ENCODE measurements at regions not wholly inside any gene's neighbourhood (a gene's known extent, or its start where the extent isn't known, plus 50 kb on each side); places are given as distances from the start of the nearest gene placed in this dataset.

- TF ChIP-seq ZNF274 (IDR thresholded peaks at IDR 0.05; ENCODE audit: low read depth, low read length): no peak
- no peak for TF ChIP-seq YY1 (IDR thresholded peaks at IDR 0.05; ENCODE audit: insufficient read depth, insufficient read length)
- no peak for TF ChIP-seq SUZ12 (IDR thresholded peaks at IDR 0.05; ENCODE audit: extremely low read depth, insufficient read depth, insufficient read length)
Measured at GRCh38 chr4:167715176-167715575, 377.2 kb upstream of the ANXA10 start.

GRCh38 chr4:167717495-167717894 is 374.8 kb upstream of the ANXA10 start:
- DNase-seq (ENCODE audit: low read depth, low spot score): no peak
- no peaks in the 10 kb centered on the region for H3K36me3 ChIP-seq (ENCODE audit: insufficient read depth, insufficient read length, low read length)
- TF ChIP-seq YY1 (IDR thresholded peaks at IDR 0.05; ENCODE audit: insufficient read depth, insufficient read length) (no peak), SUZ12 (IDR thresholded peaks at IDR 0.05; ENCODE audit: extremely low read depth, insufficient read depth, insufficient read length) (no peak), ZNF274 (IDR thresholded peaks at IDR 0.05; ENCODE audit: low read depth, low read length) (no peak)

More at GRCh38 chr4:167715176-167715575, 377.2 kb upstream of the ANXA10 start:
- no peak overlapping the region for H3K4me3 ChIP-seq (ENCODE audit: insufficient read length, low read depth)
- H3K36me3 ChIP-seq (ENCODE audit: insufficient read depth, insufficient read length, low read length): no peaks in the 10 kb centered on the region
- DNase-seq (ENCODE audit: low read depth, low spot score): no peak
- H3K4me1 ChIP-seq (ENCODE audit: insufficient read depth, insufficient read length): no peaks in the 10 kb centered on the region
- no peaks in the 10 kb centered on the region for H3K27me3 ChIP-seq (ENCODE audit: insufficient read depth, insufficient read length)
- no peaks in the 10 kb centered on the region for H3K9me3 ChIP-seq (ENCODE audit: insufficient read depth, low read length)
- no peak overlapping the region for H3K9ac ChIP-seq (ENCODE audit: insufficient read length, low read depth)

GRCh38 chr4:167721617-167722486 is 370.5 kb upstream of the ANXA10 start:
- no peak for DNase-seq (ENCODE audit: low read depth, low spot score)
- H3K9me3 ChIP-seq (ENCODE audit: insufficient read depth, low read length): no peaks in the 10 kb centered on the region
- no peaks in the 10 kb centered on the region for H3K27me3 ChIP-seq (ENCODE audit: insufficient read depth, insufficient read length)
- no peak for TF ChIP-seq YY1 (IDR thresholded peaks at IDR 0.05; ENCODE audit: insufficient read depth, insufficient read length)
- no peak for TF ChIP-seq ZNF274 (IDR thresholded peaks at IDR 0.05; ENCODE audit: low read depth, low read length)
- no peak for TF ChIP-seq SUZ12 (IDR thresholded peaks at IDR 0.05; ENCODE audit: extremely low read depth, insufficient read depth, insufficient read length)
- no peaks in the 10 kb centered on the region for H3K36me3 ChIP-seq (ENCODE audit: insufficient read depth, insufficient read length, low read length)
- H3K4me1 ChIP-seq (ENCODE audit: insufficient read depth, insufficient read length): no peaks in the 10 kb centered on the region
- H3K9ac ChIP-seq (ENCODE audit: insufficient read length, low read depth): no peak overlapping the region
- H3K4me3 ChIP-seq (ENCODE audit: insufficient read length, low read depth): no peak overlapping the region

More at GRCh38 chr4:167717495-167717894, 374.8 kb upstream of the ANXA10 start:
- no peaks in the 10 kb centered on the region for H3K4me1 ChIP-seq (ENCODE audit: insufficient read depth, insufficient read length)
- H3K27me3 ChIP-seq (ENCODE audit: insufficient read depth, insufficient read length): no peaks in the 10 kb centered on the region
- H3K9ac ChIP-seq (ENCODE audit: insufficient read length, low read depth): no peak overlapping the region
- H3K9me3 ChIP-seq (ENCODE audit: insufficient read depth, low read length): no peaks in the 10 kb centered on the region
- no peak overlapping the region for H3K4me3 ChIP-seq (ENCODE audit: insufficient read length, low read depth)

- no peak for DNase-seq (ENCODE audit: low read depth, low spot score)
- no peaks in the 10 kb centered on the region for H3K9me3 ChIP-seq (ENCODE audit: insufficient read depth, low read length)
- no peaks in the 10 kb centered on the region for H3K27me3 ChIP-seq (ENCODE audit: insufficient read depth, insufficient read length)
- H3K36me3 ChIP-seq (ENCODE audit: insufficient read depth, insufficient read length, low read length): no peaks in the 10 kb centered on the region
- no peak overlapping the region for H3K4me3 ChIP-seq (ENCODE audit: insufficient read length, low read depth)
- H3K9ac ChIP-seq (ENCODE audit: insufficient read length, low read depth): no peak overlapping the region
- TF ChIP-seq ZNF274 (IDR thresholded peaks at IDR 0.05; ENCODE audit: low read depth, low read length) (no peak), YY1 (IDR thresholded peaks at IDR 0.05; ENCODE audit: insufficient read depth, insufficient read length) (no peak), SUZ12 (IDR thresholded peaks at IDR 0.05; ENCODE audit: extremely low read depth, insufficient read depth, insufficient read length) (no peak)
- H3K4me1 ChIP-seq (ENCODE audit: insufficient read depth, insufficient read length): no peaks in the 10 kb centered on the region
Measured at GRCh38 chr4:167722487-167722808, 369.9 kb upstream of the ANXA10 start.

GRCh38 chr4:167724941-167725340 is 367.4 kb upstream of the ANXA10 start:
- no peak overlapping the region for H3K4me3 ChIP-seq (ENCODE audit: insufficient read length, low read depth)
- no peaks in the 10 kb centered on the region for H3K4me1 ChIP-seq (ENCODE audit: insufficient read depth, insufficient read length)
- DNase-seq (ENCODE audit: low read depth, low spot score): no peak
- no peak for TF ChIP-seq SUZ12 (IDR thresholded peaks at IDR 0.05; ENCODE audit: extremely low read depth, insufficient read depth, insufficient read length)
- TF ChIP-seq YY1 (IDR thresholded peaks at IDR 0.05; ENCODE audit: insufficient read depth, insufficient read length): no peak
- no peak for TF ChIP-seq ZNF274 (IDR thresholded peaks at IDR 0.05; ENCODE audit: low read depth, low read length)
- H3K9me3 ChIP-seq (ENCODE audit: insufficient read depth, low read length): 0 out of 2 replicates have a peak, but pooled peaks cover 3% of the 10 kb centered on the region
- H3K36me3 ChIP-seq (ENCODE audit: insufficient read depth, insufficient read length, low read length): no peaks in the 10 kb centered on the region
- H3K27me3 ChIP-seq (ENCODE audit: insufficient read depth, insufficient read length): no peaks in the 10 kb centered on the region
- H3K9ac ChIP-seq (ENCODE audit: insufficient read length, low read depth): no peak overlapping the region

- H3K36me3 ChIP-seq (ENCODE audit: insufficient read depth, insufficient read length, low read length): no peaks in the 10 kb centered on the region
- no peak overlapping the region for H3K4me3 ChIP-seq (ENCODE audit: insufficient read length, low read depth)
- no peaks in the 10 kb centered on the region for H3K4me1 ChIP-seq (ENCODE audit: insufficient read depth, insufficient read length)
- no peak for TF ChIP-seq SUZ12 (IDR thresholded peaks at IDR 0.05; ENCODE audit: extremely low read depth, insufficient read depth, insufficient read length)
- no peak for TF ChIP-seq YY1 (IDR thresholded peaks at IDR 0.05; ENCODE audit: insufficient read depth, insufficient read length)
- no peak for TF ChIP-seq ZNF274 (IDR thresholded peaks at IDR 0.05; ENCODE audit: low read depth, low read length)
- no peak overlapping the region for H3K9ac ChIP-seq (ENCODE audit: insufficient read length, low read depth)
- DNase-seq (ENCODE audit: low read depth, low spot score): no peak
- no peaks in the 10 kb centered on the region for H3K27me3 ChIP-seq (ENCODE audit: insufficient read depth, insufficient read length)
- peaks cover 17% of the 10 kb centered on the region; the same call in 1 of the 2 replicates for H3K9me3 ChIP-seq (ENCODE audit: insufficient read depth, low read length)
Measured at GRCh38 chr4:167730769-167731168, 361.6 kb upstream of the ANXA10 start.

GRCh38 chr4:167745024-167745687 is 347.2 kb upstream of the ANXA10 start:
- Histone ChIP-seq H3K4me1 (ENCODE audit: insufficient read depth, insufficient read length) (no peaks in the 10 kb centered on the region), H3K9ac (ENCODE audit: insufficient read length, low read depth) (no peak overlapping the region), H3K4me3 (ENCODE audit: insufficient read length, low read depth) (no peak overlapping the region), H3K36me3 (ENCODE audit: insufficient read depth, insufficient read length, low read length) (no peaks in the 10 kb centered on the region), H3K27me3 (ENCODE audit: insufficient read depth, insufficient read length) (no peaks in the 10 kb centered on the region), H3K9me3 (ENCODE audit: insufficient read depth, low read length) (no peaks in the 10 kb centered on the region)
- TF ChIP-seq YY1 (IDR thresholded peaks at IDR 0.05; ENCODE audit: insufficient read depth, insufficient read length) (no peak), ZNF274 (IDR thresholded peaks at IDR 0.05; ENCODE audit: low read depth, low read length) (no peak), SUZ12 (IDR thresholded peaks at IDR 0.05; ENCODE audit: extremely low read depth, insufficient read depth, insufficient read length) (no peak)
- no peak for DNase-seq (ENCODE audit: low read depth, low spot score)
